Breast epithelium (tissue), 3 donors: ENCODE measurements at regions not wholly inside any gene's neighbourhood (a gene's known extent, or its start where the extent isn't known, plus 50 kb on each side); places are given as distances from the start of the nearest gene placed in this dataset.

Source experiments
- POLR2A ChIP-seq: fragments of 450-650 bp; IDR thresholded peaks from one replicate; pipeline ENCODE4 v1.6.1; 2016; ENCODE audit warnings: antibody characterized with exemption, mild to moderate bottlenecking, moderate library complexity
- POLR2AphosphoS5 ChIP-seq, 3 donors: sonication (generic); formaldehyde crosslinking; IDR thresholded peaks; one replicate each; pipeline ENCODE4 v1.6.1; 2017; ENCODE audit warnings: antibody characterized with exemption in 3 of 3
- TF ChIP-seq, protein P1 (sequence below), 3 donors: fragments of 450-650 bp; IDR thresholded peaks; one replicate each; pipeline ENCODE4 v1.5.1; 2016 to 2017; ENCODE audit warnings: antibody characterized with exemption in 3 of 3, mild to moderate bottlenecking in 3 of 3, moderate library complexity in 3 of 3

DNA sequence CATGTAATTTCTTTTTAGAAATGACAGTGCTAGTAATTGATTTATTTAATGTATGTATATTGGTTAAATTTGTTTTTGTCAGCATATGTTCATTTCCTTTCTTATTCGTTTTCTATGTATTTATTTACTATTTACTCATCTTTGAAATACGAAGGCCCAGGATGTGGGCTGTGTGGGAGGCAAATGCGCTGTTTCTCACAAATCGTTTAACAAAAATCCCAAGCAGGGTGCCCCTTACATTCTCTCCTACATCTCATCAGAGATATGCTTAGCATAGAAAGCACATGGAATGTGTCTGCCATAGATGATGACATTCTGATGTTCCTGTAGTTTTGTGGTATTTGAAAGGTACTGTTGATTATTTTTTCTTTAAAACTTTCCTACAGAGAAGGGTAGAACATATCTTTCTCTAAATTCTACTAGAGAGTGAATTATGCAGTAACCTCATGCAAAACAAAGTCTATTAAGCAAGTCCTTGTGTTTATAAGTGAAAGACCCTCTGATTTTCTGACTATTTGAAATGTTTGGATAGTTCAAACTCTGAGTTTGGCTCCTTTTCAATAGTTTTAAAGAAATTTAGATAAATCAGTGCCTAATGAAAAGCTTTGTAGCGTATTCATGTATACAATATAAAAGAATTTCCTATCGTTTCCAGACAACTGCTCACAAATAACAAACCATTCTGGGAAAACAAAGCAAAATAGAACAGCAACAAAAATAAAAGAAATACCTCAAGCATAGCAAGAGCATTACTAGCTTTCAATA is 111.1 kb upstream of the VGLL3 start:
- TF ChIP-seq, protein P1, sequence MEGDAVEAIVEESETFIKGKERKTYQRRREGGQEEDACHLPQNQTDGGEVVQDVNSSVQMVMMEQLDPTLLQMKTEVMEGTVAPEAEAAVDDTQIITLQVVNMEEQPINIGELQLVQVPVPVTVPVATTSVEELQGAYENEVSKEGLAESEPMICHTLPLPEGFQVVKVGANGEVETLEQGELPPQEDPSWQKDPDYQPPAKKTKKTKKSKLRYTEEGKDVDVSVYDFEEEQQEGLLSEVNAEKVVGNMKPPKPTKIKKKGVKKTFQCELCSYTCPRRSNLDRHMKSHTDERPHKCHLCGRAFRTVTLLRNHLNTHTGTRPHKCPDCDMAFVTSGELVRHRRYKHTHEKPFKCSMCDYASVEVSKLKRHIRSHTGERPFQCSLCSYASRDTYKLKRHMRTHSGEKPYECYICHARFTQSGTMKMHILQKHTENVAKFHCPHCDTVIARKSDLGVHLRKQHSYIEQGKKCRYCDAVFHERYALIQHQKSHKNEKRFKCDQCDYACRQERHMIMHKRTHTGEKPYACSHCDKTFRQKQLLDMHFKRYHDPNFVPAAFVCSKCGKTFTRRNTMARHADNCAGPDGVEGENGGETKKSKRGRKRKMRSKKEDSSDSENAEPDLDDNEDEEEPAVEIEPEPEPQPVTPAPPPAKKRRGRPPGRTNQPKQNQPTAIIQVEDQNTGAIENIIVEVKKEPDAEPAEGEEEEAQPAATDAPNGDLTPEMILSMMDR (IDR thresholded peaks at IDR 0.05): no peak
- TF ChIP-seq POLR2A (no peak), POLR2AphosphoS5 (IDR thresholded peaks at IDR 0.05) (no peak)
